Hepatocyte (in vitro differentiated cells): ENCODE measurements at regions not wholly inside any gene's neighbourhood (a gene's known extent, or its start where the extent isn't known, plus 50 kb on each side); places are given as distances from the start of the nearest gene placed in this dataset.

Source experiments
- EZH2 ChIP-seq: fragments of 200-600 bp; sonication (generic); IDR thresholded peaks from 2 replicates; pipeline ENCODE4 v1.6.1; 2016; ENCODE audit warnings: antibody characterized with exemption, mild to moderate bottlenecking, borderline replicate concordance
- TF ChIP-seq, protein P1 (sequence below): fragments of 200-600 bp; sonication (generic); IDR thresholded peaks from 2 replicates; pipeline ENCODE4 v1.5.1; 2016; ENCODE audit warnings: antibody characterized with exemption, mild to moderate bottlenecking; ENCODE audit not compliant: poor library complexity

DNA sequence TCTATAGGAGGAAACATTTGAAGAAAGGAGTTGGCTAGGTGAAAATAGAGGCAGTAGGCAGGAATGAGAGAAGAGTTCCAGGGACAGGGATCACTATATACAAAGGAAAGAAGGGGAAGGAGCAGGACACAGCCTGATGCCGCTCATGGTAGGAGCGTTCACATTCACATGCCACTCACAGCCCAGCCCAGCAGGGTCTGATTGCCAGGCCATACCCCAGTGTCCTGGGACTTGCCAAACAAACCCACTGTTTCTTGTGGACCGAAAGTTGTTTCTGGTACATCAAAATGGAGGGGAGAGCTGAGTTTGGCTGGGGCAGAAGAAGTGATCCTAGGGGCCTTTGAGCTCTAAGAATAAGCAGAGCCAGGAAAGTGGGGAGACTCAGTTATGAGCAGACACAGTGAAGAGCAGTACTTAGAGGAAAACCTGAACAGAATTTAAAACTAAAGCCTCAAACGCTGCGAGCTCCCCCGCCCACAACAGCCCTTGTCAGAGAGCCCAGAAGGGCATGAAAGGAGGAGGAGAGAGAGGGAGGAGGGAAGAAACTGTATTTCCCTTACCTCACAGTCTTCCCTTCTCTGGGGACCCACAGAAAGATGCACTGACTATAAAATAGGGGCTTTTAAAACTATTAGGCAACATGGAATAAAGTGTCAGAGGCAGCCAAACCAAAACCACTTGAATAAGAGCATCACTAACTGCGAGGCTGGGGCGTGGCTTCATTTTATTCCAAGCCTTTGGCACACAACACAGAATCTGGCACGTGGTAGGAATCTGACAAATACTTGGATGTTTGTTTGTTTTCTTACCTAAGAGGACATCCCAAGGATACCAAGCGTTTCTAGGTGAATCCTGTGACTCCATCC, 129.0 kb downstream of the RPL22L1 start:
- TF ChIP-seq EZH2, result no peak
- TF ChIP-seq, protein P1, sequence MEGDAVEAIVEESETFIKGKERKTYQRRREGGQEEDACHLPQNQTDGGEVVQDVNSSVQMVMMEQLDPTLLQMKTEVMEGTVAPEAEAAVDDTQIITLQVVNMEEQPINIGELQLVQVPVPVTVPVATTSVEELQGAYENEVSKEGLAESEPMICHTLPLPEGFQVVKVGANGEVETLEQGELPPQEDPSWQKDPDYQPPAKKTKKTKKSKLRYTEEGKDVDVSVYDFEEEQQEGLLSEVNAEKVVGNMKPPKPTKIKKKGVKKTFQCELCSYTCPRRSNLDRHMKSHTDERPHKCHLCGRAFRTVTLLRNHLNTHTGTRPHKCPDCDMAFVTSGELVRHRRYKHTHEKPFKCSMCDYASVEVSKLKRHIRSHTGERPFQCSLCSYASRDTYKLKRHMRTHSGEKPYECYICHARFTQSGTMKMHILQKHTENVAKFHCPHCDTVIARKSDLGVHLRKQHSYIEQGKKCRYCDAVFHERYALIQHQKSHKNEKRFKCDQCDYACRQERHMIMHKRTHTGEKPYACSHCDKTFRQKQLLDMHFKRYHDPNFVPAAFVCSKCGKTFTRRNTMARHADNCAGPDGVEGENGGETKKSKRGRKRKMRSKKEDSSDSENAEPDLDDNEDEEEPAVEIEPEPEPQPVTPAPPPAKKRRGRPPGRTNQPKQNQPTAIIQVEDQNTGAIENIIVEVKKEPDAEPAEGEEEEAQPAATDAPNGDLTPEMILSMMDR, result no peak
